H9 (cell line): ENCODE measurements at regions not wholly inside any gene's neighbourhood (a gene's known extent, or its start where the extent isn't known, plus 50 kb on each side); places are given as distances from the start of the nearest gene placed in this dataset.

Experiments
- DNase-seq: peaks from one replicate; pipeline ENCODE4 v3.0.0-alpha.2; 2017
- H2AFZ ChIP-seq: one replicate; pipeline ENCODE4 v1.6.1; 2013; ENCODE audit warnings: mild to moderate bottlenecking, low read length, control low read depth, moderate library complexity
- H2AK5ac ChIP-seq: 2 replicates; pipeline ENCODE4 v1.6.1; 2013; ENCODE audit warnings: low read length, control low read depth, mixed read lengths; ENCODE audit not compliant: insufficient read length
- H2BK120ac ChIP-seq: one replicate; pipeline ENCODE4 v1.6.1; 2013; ENCODE audit warnings: low read depth, mild to moderate bottlenecking, low read length, control low read depth, inconsistent platforms; ENCODE audit not compliant: poor library complexity, severe bottlenecking
- H2BK12ac ChIP-seq: 2 replicates; pipeline ENCODE4 v1.6.1; 2013; ENCODE audit warnings: low read length, control low read depth, mixed read lengths, low read depth; ENCODE audit not compliant: insufficient read length
- H2BK15ac ChIP-seq: 2 replicates; pipeline ENCODE4 v1.6.1; 2013; ENCODE audit warnings: low read depth, low read length, control low read depth
- H2BK20ac ChIP-seq: one replicate; pipeline ENCODE4 v1.6.1; 2013; ENCODE audit warnings: low read depth, mild to moderate bottlenecking, low read length, control low read depth, inconsistent platforms; ENCODE audit not compliant: poor library complexity, severe bottlenecking
- H2BK5ac ChIP-seq: 2 replicates; pipeline ENCODE4 v1.6.1; 2013; ENCODE audit warnings: low read length, control low read depth, mixed read lengths; ENCODE audit not compliant: insufficient read length
- H3K14ac ChIP-seq: 2 replicates; pipeline ENCODE4 v1.6.1; 2013; ENCODE audit warnings: low read length, control low read depth; ENCODE audit not compliant: insufficient read depth
- H3K18ac ChIP-seq: 2 replicates; pipeline ENCODE4 v1.6.1; 2013; ENCODE audit warnings: low read depth, mild to moderate bottlenecking, mixed read lengths, low read length, control low read depth; ENCODE audit not compliant: insufficient read length
- H3K23ac ChIP-seq: 2 replicates; pipeline ENCODE4 v1.6.1; 2013; ENCODE audit warnings: low read length, control low read depth, mixed read lengths, low read depth; ENCODE audit not compliant: insufficient read length
- H3K23me2 ChIP-seq: 2 replicates; pipeline ENCODE4 v1.6.1; 2013; ENCODE audit warnings: low read depth, mild to moderate bottlenecking, mixed read lengths, low read length, control low read depth; ENCODE audit not compliant: insufficient read length, poor library complexity, severe bottlenecking
- H3K27ac ChIP-seq: 2 replicates; pipeline ENCODE4 v1.5.1; 2013; ENCODE audit warnings: low read length, control low read depth, mixed read lengths, low read depth; ENCODE audit not compliant: insufficient read length
- H3K27me3 ChIP-seq: 2 replicates; pipeline ENCODE4 v1.6.1; 2013; ENCODE audit warnings: low read length, control low read depth, inconsistent platforms; ENCODE audit not compliant: insufficient read depth
- H3K4ac ChIP-seq: 2 replicates; pipeline ENCODE4 v1.6.1; 2013; ENCODE audit warnings: low read depth, mild to moderate bottlenecking, control low read depth, inconsistent platforms, low read length, moderate library complexity
- H3K4me1 ChIP-seq: 2 replicates; pipeline ENCODE4 v1.6.1; 2013; ENCODE audit warnings: low read length, control low read depth, inconsistent platforms; ENCODE audit not compliant: insufficient read depth
- H3K4me2 ChIP-seq: 2 replicates; pipeline ENCODE4 v1.6.1; 2013; ENCODE audit warnings: low read length, control low read depth, mixed read lengths; ENCODE audit not compliant: insufficient read length, insufficient read depth
- H3K56ac ChIP-seq: 2 replicates; pipeline ENCODE4 v1.6.1; 2013; ENCODE audit warnings: low read depth, mild to moderate bottlenecking, mixed read lengths, low read length, control low read depth; ENCODE audit not compliant: insufficient read length
- H3K79me1 ChIP-seq: 2 replicates; pipeline ENCODE4 v1.6.1; 2013; ENCODE audit warnings: low read depth, mild to moderate bottlenecking, moderate library complexity, low read length, control low read depth, inconsistent platforms; ENCODE audit not compliant: insufficient read depth, poor library complexity, severe bottlenecking
- H3K79me2 ChIP-seq: 2 replicates; pipeline ENCODE4 v1.6.1; 2013; ENCODE audit warnings: low read length, control low read depth, inconsistent platforms; ENCODE audit not compliant: insufficient read depth
- H3K9ac ChIP-seq: 2 replicates; pipeline ENCODE4 v1.6.1; 2013; ENCODE audit warnings: low read length, control low read depth, mixed read lengths; ENCODE audit not compliant: insufficient read length; ENCODE audit errors: extremely low read depth
- H3K9me3 ChIP-seq: one replicate; pipeline ENCODE4 v1.6.1; 2013; ENCODE audit warnings: low read depth, low read length, inconsistent platforms; ENCODE audit not compliant: control insufficient read depth
- H3T11ph ChIP-seq: one replicate; pipeline ENCODE4 v1.6.1; 2013; ENCODE audit warnings: mild to moderate bottlenecking, low read length, control low read depth, inconsistent platforms
- H4K20me1 ChIP-seq: one replicate; pipeline ENCODE4 v1.6.1; 2013; ENCODE audit not compliant: control insufficient read depth, insufficient read length, insufficient read depth
- H4K5ac ChIP-seq: 2 replicates; pipeline ENCODE4 v1.6.1; 2013; ENCODE audit warnings: low read depth, mild to moderate bottlenecking, mixed read lengths, low read length, control low read depth; ENCODE audit not compliant: insufficient read length
- H4K8ac ChIP-seq: replicated peaks from 2 replicates; pipeline ENCODE4 v1.6.1; 2013; ENCODE audit warnings: low read length, control low read depth, mixed read lengths, low read depth; ENCODE audit not compliant: insufficient read length
- H4K91ac ChIP-seq: 2 replicates; pipeline ENCODE4 v1.6.1; 2013; ENCODE audit warnings: low read depth, mild to moderate bottlenecking, moderate library complexity, mixed read lengths, low read length, control low read depth; ENCODE audit not compliant: insufficient read length
- H3K27ac Mint-ChIP-seq, 3 experiments: 2 replicates in 2 of 3; 3 replicates in 1 of 3; pipeline ENCODE4 v1.8.0; 2020 to 2021; ENCODE audit warnings: mixed read lengths in 3 of 3, mild to moderate bottlenecking in 1 of 3, moderate library complexity in 1 of 3
- H3K27me3 Mint-ChIP-seq: 2 replicates; pipeline ENCODE4 v1.8.0; 2021; ENCODE audit warnings: low read depth, mild to moderate bottlenecking, moderate library complexity, mixed read lengths
- H3K36me3 Mint-ChIP-seq, 3 experiments: 2 replicates in 2 of 3; 3 replicates in 1 of 3; pipeline ENCODE4 v1.8.0; 2020 to 2021; ENCODE audit warnings: low read depth in 3 of 3, mixed read lengths in 3 of 3; ENCODE audit not compliant: insufficient read depth in 1 of 3
- H3K4me1 Mint-ChIP-seq, 2 experiments: 2 replicates each; pipeline ENCODE4 v1.8.0; 2020; ENCODE audit warnings: mixed read lengths in 2 of 2
- H3K4me3 Mint-ChIP-seq, 2 experiments: 2 replicates in 1 of 2; 3 replicates in 1 of 2; pipeline ENCODE4 v1.8.0; 2020 to 2021; ENCODE audit warnings: mild to moderate bottlenecking in 2 of 2, mixed read lengths in 2 of 2, moderate library complexity in 1 of 2
- H3K9me3 Mint-ChIP-seq, 2 experiments: 2 replicates in 1 of 2; 3 replicates in 1 of 2; pipeline ENCODE4 v1.8.0; 2020; ENCODE audit warnings: mild to moderate bottlenecking in 2 of 2, mixed read lengths in 2 of 2, moderate library complexity in 1 of 2
- CTCF ChIP-seq: fragments of 200-600 bp; sonication (generic); conservative IDR thresholded peaks from 3 replicates; pipeline ENCODE4 v1.8.0; 2021; ENCODE audit warnings: antibody characterized with exemption, mild to moderate bottlenecking
- WGBS: extraction: QIAGEN DNeasy Blood & Tissue Kit; methylation state at CpG from one replicate; pipeline ENCODE4 v1.1.7; 2013; ENCODE audit warnings: missing lambda C conversion rate, low lambda C conversion rate, mixed read lengths; ENCODE audit not compliant: insufficient read length; ENCODE audit errors: extremely low coverage; 5-methylcytosine and 5-hydroxymethylcytosine counted together

GRCh38 chr13:82370316-82370715, 1512.0 kb downstream of the SLITRK1 start:
- H3K14ac ChIP-seq: no peak overlapping the region
- no peaks in the 10 kb centered on the region for H3K27me3 ChIP-seq
- H3K79me2 ChIP-seq: no peaks in the 10 kb centered on the region
- Mint-ChIP-seq H3K27ac (no peak overlapping the region), H3K27me3 (no peaks in the 10 kb centered on the region), H3K9me3 (no peaks in the 10 kb centered on the region), H3K36me3 (no peaks in the 10 kb centered on the region), H3K4me1 (no peaks in the 10 kb centered on the region; a peak in 1 of 4 replicates), H3K4me3 (no peak overlapping the region)
- no peaks in the 10 kb centered on the region for H3K9me3 ChIP-seq
- H3K9ac ChIP-seq: no peak overlapping the region
- H3K23ac ChIP-seq: no peak overlapping the region
- H2BK15ac ChIP-seq: no peak overlapping the region
- no peaks in the 10 kb centered on the region for H3K79me1 ChIP-seq
- H3T11ph ChIP-seq: no peak overlapping the region
- no peak overlapping the region for H2AK5ac ChIP-seq
- no peak overlapping the region for H2AFZ ChIP-seq
- H3K27ac ChIP-seq: no peak overlapping the region
- H4K8ac ChIP-seq: no peak overlapping the region
- H3K4me1 ChIP-seq: no peaks in the 10 kb centered on the region
- TF ChIP-seq CTCF: no peak
- H4K91ac ChIP-seq: no peak overlapping the region
- no peak overlapping the region for H2BK12ac ChIP-seq
- no peak overlapping the region for H3K56ac ChIP-seq
- no CpG with 5 or more reads among the region's 1 CpG for WGBS
- H2BK20ac ChIP-seq: no peak overlapping the region
- no peaks in the 10 kb centered on the region for H4K20me1 ChIP-seq
- no peak overlapping the region for H4K5ac ChIP-seq
- H2BK120ac ChIP-seq: no peak overlapping the region
- H3K4me2 ChIP-seq: no peak overlapping the region
- H3K23me2 ChIP-seq: no peaks in the 10 kb centered on the region
- H2BK5ac ChIP-seq: no peak overlapping the region
- no peak overlapping the region for H3K4ac ChIP-seq
- no peak for DNase-seq
- no peak overlapping the region for H3K18ac ChIP-seq
